OCI-LY7 (cell line): ENCODE measurements at regions not wholly inside any gene's neighbourhood (a gene's known extent, or its start where the extent isn't known, plus 50 kb on each side); places are given as distances from the start of the nearest gene placed in this dataset.

ENCODE experiments used
- BruUV-seq: library from RNA; stranded (reverse); fragments of 400-500 nt; replicated peaks from 2 replicates; lab custom pipeline; 2021; lab: Mats Ljungman, UMichigan
- CTCF ChIA-PET: fragments of 300-600 bp; sonication (Branson Sonifier 250); formaldehyde crosslinking; loops from one replicate; lab custom pipeline; 2022; ENCODE audit warnings: antibody characterized with exemption; ENCODE audit not compliant: unreplicated experiment; lab: Charles Lee
- POLR2A ChIA-PET: fragments of 300-600 bp; sonication (Branson Sonifier 250); formaldehyde crosslinking; loops from one replicate; lab custom pipeline; 2022; ENCODE audit warnings: antibody characterized with exemption; lab: Charles Lee
- DNase-seq: peaks from one replicate; pipeline ENCODE4 v3.0.0-alpha.2; 2015; ENCODE audit warnings: low spot score
- H2AFZ ChIP-seq: fragments of 200-600 bp; sonication (generic), shearing (Covaris generic); 2 replicates; pipeline ENCODE4 v1.6.1; 2014; ENCODE audit warnings: mild to moderate bottlenecking, antibody characterized with exemption, low read length, moderate library complexity
- H3K27ac ChIP-seq: fragments of 200-600 bp; sonication (generic); 2 replicates; pipeline ENCODE4 v1.5.1; 2014; ENCODE audit warnings: mixed run types, low read depth, mild to moderate bottlenecking, moderate library complexity, low read length, inconsistent platforms; ENCODE audit not compliant: poor library complexity, severe bottlenecking
- H3K36me3 ChIP-seq: fragments of 200-600 bp; sonication (generic); 2 replicates; pipeline ENCODE4 v1.6.1; 2014; ENCODE audit warnings: mild to moderate bottlenecking, antibody characterized with exemption, low read length, moderate library complexity, mixed read lengths; ENCODE audit not compliant: insufficient read depth
- H3K4me1 ChIP-seq: fragments of 200-600 bp; sonication (generic); 2 replicates; pipeline ENCODE4 v1.5.1; 2014; ENCODE audit warnings: mild to moderate bottlenecking, low read length; ENCODE audit not compliant: insufficient read depth, poor library complexity, severe bottlenecking
- H3K4me2 ChIP-seq: fragments of 200-600 bp; sonication (generic); 2 replicates; pipeline ENCODE4 v1.6.1; 2014; ENCODE audit warnings: mild to moderate bottlenecking, low read length
- H3K4me3 ChIP-seq: fragments of 200-600 bp; sonication (generic); 2 replicates; pipeline ENCODE4 v1.5.1; 2014; ENCODE audit warnings: mild to moderate bottlenecking, low read depth, low read length; ENCODE audit not compliant: poor library complexity, severe bottlenecking
- H3K79me2 ChIP-seq: fragments of 200-600 bp; sonication (generic); 2 replicates; pipeline ENCODE4 v1.6.1; 2016; ENCODE audit warnings: low read depth, mild to moderate bottlenecking, low read length, moderate library complexity, mixed read lengths; ENCODE audit not compliant: insufficient read depth
- H3K9me2 ChIP-seq: fragments of 200-600 bp; sonication (generic); 2 replicates; pipeline ENCODE4 v1.6.1; 2016; ENCODE audit warnings: mild to moderate bottlenecking, low read length, mixed read lengths; ENCODE audit not compliant: insufficient read depth
- H3K9me3 ChIP-seq: fragments of 200-600 bp; sonication (generic); 2 replicates; pipeline ENCODE4 v1.6.1; 2014; ENCODE audit warnings: mild to moderate bottlenecking, mixed run types, low read length, mixed read lengths
- H4K20me1 ChIP-seq: fragments of 200-600 bp; sonication (generic); 2 replicates; pipeline ENCODE4 v1.6.1; 2014; ENCODE audit warnings: mild to moderate bottlenecking, antibody characterized with exemption, low read length, moderate library complexity, mixed read lengths; ENCODE audit not compliant: insufficient read depth
- CTCF ChIP-seq: fragments of 200-600 bp; sonication (generic); conservative IDR thresholded peaks from 2 replicates; pipeline ENCODE4 v1.5.1; 2014; ENCODE audit warnings: mild to moderate bottlenecking, antibody characterized with exemption, low read length, moderate library complexity, mixed read lengths
- EZH2phosphoT487 ChIP-seq: fragments of 200-600 bp; sonication (generic); IDR thresholded peaks from 2 replicates; pipeline ENCODE4 v1.6.1; 2018; ENCODE audit warnings: low read depth, borderline replicate concordance, mild to moderate bottlenecking, mixed run types, antibody characterized with exemption, low read length, moderate library complexity, mixed read lengths
- intact Hi-C: fragments of 100-400 bp; cut with micrococcal nuclease; formaldehyde crosslinking; loops from one replicate; pipeline ENCODE4 v1.10.0; 2022; ENCODE audit not compliant: unreplicated experiment

GRCh38 chr2:21804151-21804550 lies 680.4 kb downstream of the TDRD15 start:
- intact Hi-C loops: no loop called here
- no peak overlapping the region for H2AFZ ChIP-seq
- no peaks in the 10 kb centered on the region for H3K79me2 ChIP-seq
- DNase-seq: no peak
- CTCF ChIA-PET: no interaction called here
- no peaks in the 10 kb centered on the region for H3K36me3 ChIP-seq
- H3K9me3 ChIP-seq: no peaks in the 10 kb centered on the region
- no peak overlapping the region for H3K4me2 ChIP-seq
- no peaks in the 10 kb centered on the region for H4K20me1 ChIP-seq
- TF ChIP-seq EZH2phosphoT487 (no peak), CTCF (no peak)
- H3K9me2 ChIP-seq: no peaks in the 10 kb centered on the region
- H3K27ac ChIP-seq: no peak overlapping the region
- POLR2A ChIA-PET: interaction anchor here (0.7 kb wide), 1 partner anchor 26 kb away, joined by 3 read pairs; no protein-coding TSS in a partner anchor
- no TSS peak for BruUV-seq
- H3K4me1 ChIP-seq: no peaks in the 10 kb centered on the region
- no peak overlapping the region for H3K4me3 ChIP-seq

- no peaks in the 10 kb centered on the region for H3K9me2 ChIP-seq
- intact Hi-C loops: no loop called here
- no peak for DNase-seq
- no peak overlapping the region for H3K4me3 ChIP-seq
- H2AFZ ChIP-seq: no peak overlapping the region
- no peaks in the 10 kb centered on the region for H3K9me3 ChIP-seq
- H3K79me2 ChIP-seq: no peaks in the 10 kb centered on the region
- H4K20me1 ChIP-seq: no peaks in the 10 kb centered on the region
- no peaks in the 10 kb centered on the region for H3K36me3 ChIP-seq
- H3K4me1 ChIP-seq: no peaks in the 10 kb centered on the region
- H3K4me2 ChIP-seq: no peak overlapping the region
- TF ChIP-seq CTCF (no peak), EZH2phosphoT487 (no peak)
- H3K27ac ChIP-seq: no peak overlapping the region
- CTCF ChIA-PET: no interaction called here
- no TSS peak for BruUV-seq
- POLR2A ChIA-PET: no interaction called here
These were observed 687.8 kb downstream of the TDRD15 start for GRCh38 chr2:21811541-21811940.

GRCh38 chr2:21812766-21813165 lies 689.0 kb downstream of the TDRD15 start:
- intact Hi-C loops: no loop called here
- Histone ChIP-seq H3K9me3 (no peaks in the 10 kb centered on the region), H2AFZ (no peak overlapping the region), H3K27ac (no peak overlapping the region), H3K4me1 (no peaks in the 10 kb centered on the region), H3K9me2 (no peaks in the 10 kb centered on the region), H3K79me2 (no peaks in the 10 kb centered on the region), H3K4me2 (no peak overlapping the region), H3K36me3 (no peaks in the 10 kb centered on the region), H3K4me3 (no peak overlapping the region), H4K20me1 (no peaks in the 10 kb centered on the region)
- CTCF ChIA-PET: no interaction called here
- BruUV-seq: no TSS peak
- no peak for DNase-seq
- POLR2A ChIA-PET: no interaction called here
- no peak for TF ChIP-seq CTCF
- TF ChIP-seq EZH2phosphoT487: no peak
